HUES6 (cell line): ENCODE measurements at regions not wholly inside any gene's neighbourhood (a gene's known extent, or its start where the extent isn't known, plus 50 kb on each side); places are given as distances from the start of the nearest gene placed in this dataset.

Experiments
- H3K27ac ChIP-seq: 2 replicates; pipeline ENCODE4 v1.7.0; 2013; ENCODE audit warnings: low read depth, mild to moderate bottlenecking, low read length, inconsistent platforms
- H3K27me3 ChIP-seq: 2 replicates; pipeline ENCODE4 v1.6.1; 2013; ENCODE audit warnings: low read length; ENCODE audit not compliant: control insufficient read depth, insufficient read depth
- H3K36me3 ChIP-seq: 2 replicates; pipeline ENCODE4 v1.6.1; 2013; ENCODE audit warnings: low read length; ENCODE audit not compliant: control insufficient read depth, insufficient read depth
- H3K4me1 ChIP-seq: 2 replicates; pipeline ENCODE4 v1.6.1; 2013; ENCODE audit warnings: low read length; ENCODE audit not compliant: control insufficient read depth, insufficient read depth
- H3K4me3 ChIP-seq: 2 replicates; pipeline ENCODE4 v1.5.1; 2013; ENCODE audit warnings: low read depth, low read length
- H3K9ac ChIP-seq: one replicate; pipeline ENCODE4 v1.6.1; 2013; ENCODE audit warnings: mild to moderate bottlenecking, low read length
- H3K9me3 ChIP-seq: 2 replicates; pipeline ENCODE4 v1.6.1; 2013; ENCODE audit warnings: low read depth, low read length; ENCODE audit not compliant: control insufficient read depth, insufficient read depth

DNA sequence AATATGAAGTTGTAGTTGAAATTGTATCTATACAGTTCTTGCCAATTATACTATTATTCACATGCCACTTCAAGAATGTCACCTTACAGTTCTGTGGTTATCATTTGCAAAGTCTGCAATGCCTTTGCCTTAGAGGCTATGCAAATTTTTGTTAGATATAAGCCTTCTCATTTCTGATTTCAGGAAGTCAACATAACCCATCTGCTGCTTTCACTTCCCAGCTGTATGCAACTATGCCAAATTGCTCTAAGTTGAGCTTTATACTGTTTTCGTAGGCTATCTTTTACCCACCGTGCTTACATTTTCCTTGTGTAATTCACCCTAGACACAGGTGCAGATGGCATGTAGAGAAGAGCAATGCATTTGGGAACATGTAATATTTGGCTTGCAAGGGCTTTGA, 1083.0 kb downstream of the CDH9 start:
- H3K4me3 ChIP-seq: no peak overlapping the region
- no peaks in the 10 kb centered on the region for H3K4me1 ChIP-seq
- H3K9me3 ChIP-seq: no peaks in the 10 kb centered on the region
- no peaks in the 10 kb centered on the region for H3K36me3 ChIP-seq
- no peak overlapping the region for H3K9ac ChIP-seq
- no peaks in the 10 kb centered on the region for H3K27me3 ChIP-seq
- no peak overlapping the region for H3K27ac ChIP-seq

- no peaks in the 10 kb centered on the region for H3K36me3 ChIP-seq
These were observed 1087.7 kb downstream of the CDH9 start for GRCh38 chr5:25950681-25951080.

DNA sequence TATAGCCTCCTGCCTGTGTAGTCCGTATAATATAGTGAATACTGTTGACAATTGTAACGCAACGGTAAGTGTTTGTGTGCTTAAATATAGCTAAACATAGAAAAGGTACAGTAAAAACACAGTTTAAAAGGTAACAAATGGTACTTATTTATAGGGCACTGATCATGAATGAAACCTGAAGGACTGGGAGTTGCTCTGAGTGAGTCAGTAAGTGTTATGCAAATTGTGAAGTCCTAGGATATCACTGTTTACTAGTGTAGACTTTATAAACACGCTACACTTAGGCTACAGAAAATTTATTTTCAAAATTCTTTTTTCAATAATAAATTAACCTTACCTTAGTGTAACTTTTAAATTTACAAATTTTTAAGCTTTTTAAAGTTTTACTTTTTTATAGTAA, 1090.1 kb downstream of the CDH9 start:
- no peaks in the 10 kb centered on the region for H3K27me3 ChIP-seq
- H3K4me1 ChIP-seq: no peaks in the 10 kb centered on the region
- H3K9me3 ChIP-seq: no peaks in the 10 kb centered on the region
- no peak overlapping the region for H3K27ac ChIP-seq
- no peak overlapping the region for H3K4me3 ChIP-seq
- no peak overlapping the region for H3K9ac ChIP-seq
- no peaks in the 10 kb centered on the region for H3K36me3 ChIP-seq

More at GRCh38 chr5:25950681-25951080, 1087.7 kb downstream of the CDH9 start:
- Histone ChIP-seq H3K27me3 (no peaks in the 10 kb centered on the region), H3K9me3 (no peaks in the 10 kb centered on the region), H3K4me3 (no peak overlapping the region), H3K27ac (no peak overlapping the region), H3K9ac (no peak overlapping the region), H3K4me1 (no peaks in the 10 kb centered on the region)

GRCh38 chr5:25944786-25945185, 1093.6 kb downstream of the CDH9 start:
- Histone ChIP-seq H3K27me3 (no peaks in the 10 kb centered on the region), H3K36me3 (no peaks in the 10 kb centered on the region), H3K4me1 (no peaks in the 10 kb centered on the region), H3K9ac (no peak overlapping the region), H3K27ac (no peak overlapping the region), H3K9me3 (no peaks in the 10 kb centered on the region), H3K4me3 (no peak overlapping the region)

DNA sequence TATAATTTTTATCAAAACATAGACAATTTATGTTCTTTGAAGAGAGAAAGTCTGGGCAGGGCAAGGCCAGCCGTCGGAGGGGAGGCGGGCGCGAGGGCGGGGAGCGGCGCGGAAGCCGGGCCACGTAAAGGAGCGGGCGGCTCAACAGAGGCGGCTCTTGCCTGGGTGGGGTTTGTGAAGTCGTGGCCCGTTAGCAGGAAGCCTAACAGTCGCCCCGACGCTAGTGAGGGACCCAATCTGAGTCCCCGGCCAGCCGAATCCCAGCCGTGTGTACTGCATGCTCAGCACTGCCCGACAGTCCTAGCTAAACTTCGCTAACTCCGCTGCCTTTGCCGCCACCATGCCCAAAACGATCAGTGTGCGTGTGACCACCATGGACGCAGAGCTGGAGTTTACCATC, 1129.2 kb downstream of the CDH9 start:
- Histone ChIP-seq H3K4me1 (no peaks in the 10 kb centered on the region), H3K9ac (no peak overlapping the region), H3K9me3 (no peaks in the 10 kb centered on the region), H3K27me3 (no peaks in the 10 kb centered on the region), H3K36me3 (no peaks in the 10 kb centered on the region), H3K27ac (no peak overlapping the region), H3K4me3 (no peak overlapping the region)

GRCh38 chr5:25905646-25906045, 1132.7 kb downstream of the CDH9 start:
- H3K9me3 ChIP-seq: no peaks in the 10 kb centered on the region
- no peak overlapping the region for H3K4me3 ChIP-seq
- H3K27ac ChIP-seq: no peak overlapping the region
- H3K9ac ChIP-seq: no peak overlapping the region
- no peaks in the 10 kb centered on the region for H3K36me3 ChIP-seq
- H3K4me1 ChIP-seq: no peaks in the 10 kb centered on the region
- no peaks in the 10 kb centered on the region for H3K27me3 ChIP-seq

DNA sequence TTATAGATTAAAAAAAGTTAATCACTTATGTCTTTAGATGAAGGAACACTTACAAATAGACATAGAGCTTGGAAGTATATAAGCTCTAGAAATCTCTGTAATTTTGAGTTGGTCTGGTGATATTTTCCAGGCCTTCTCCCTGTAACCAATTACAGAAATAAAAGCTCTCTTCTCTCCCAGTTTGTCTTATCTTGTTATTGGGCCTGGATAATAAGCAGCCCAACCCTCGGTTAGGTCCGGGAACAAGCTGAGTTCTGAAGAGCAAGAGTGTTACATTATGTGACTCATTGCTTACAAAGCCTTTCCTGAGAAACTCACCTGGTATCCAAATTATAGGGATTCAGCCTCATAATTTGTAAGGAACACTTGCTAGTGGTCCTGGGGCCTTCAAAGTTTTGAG, 1146.2 kb downstream of the CDH9 start:
- H3K4me1 ChIP-seq: 0 out of 2 replicates have a peak, but pooled peaks cover 5% of the 10 kb centered on the region
- no peaks in the 10 kb centered on the region for H3K36me3 ChIP-seq
- no peak overlapping the region for H3K27ac ChIP-seq
- H3K9ac ChIP-seq: no peak overlapping the region
- no peak overlapping the region for H3K4me3 ChIP-seq
- peaks cover 24% of the 10 kb centered on the region for H3K9me3 ChIP-seq
- no peaks in the 10 kb centered on the region for H3K27me3 ChIP-seq

DNA sequence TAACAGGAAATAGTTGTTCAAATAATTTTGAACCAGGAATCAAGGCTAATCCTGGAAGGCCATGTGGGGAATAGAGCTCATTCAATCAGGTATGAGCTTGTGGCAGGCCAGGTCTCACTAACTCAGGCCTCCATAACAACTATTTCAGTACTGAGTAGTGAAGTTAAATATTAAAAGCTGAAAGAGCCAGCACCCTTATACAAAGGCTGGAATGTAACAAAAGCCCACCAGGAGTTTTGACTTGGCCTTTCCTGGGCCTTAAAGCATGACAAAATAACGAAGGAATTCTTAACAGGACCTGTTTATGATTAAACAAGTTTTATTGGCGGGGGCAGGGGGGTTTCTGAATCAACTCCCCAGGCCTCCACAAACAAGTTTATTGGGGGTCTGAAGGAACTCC, 1146.7 kb downstream of the CDH9 start:
- H3K9me3 ChIP-seq: peaks cover 24% of the 10 kb centered on the region
- no peaks in the 10 kb centered on the region for H3K27me3 ChIP-seq
- H3K27ac ChIP-seq: peak overlapping the region; percentile 33; the same call in 1 of the 2 replicates
- 0 out of 2 replicates have a peak, but pooled peaks cover 5% of the 10 kb centered on the region for H3K4me1 ChIP-seq
- no peaks in the 10 kb centered on the region for H3K36me3 ChIP-seq
- no peak overlapping the region for H3K4me3 ChIP-seq
- H3K9ac ChIP-seq: no peak overlapping the region

- H3K4me3 ChIP-seq: no peak overlapping the region
- no peaks in the 10 kb centered on the region for H3K36me3 ChIP-seq
- no peak overlapping the region for H3K27ac ChIP-seq
- H3K27me3 ChIP-seq: no peaks in the 10 kb centered on the region
- no peaks in the 10 kb centered on the region for H3K4me1 ChIP-seq
- peaks cover 6% of the 10 kb centered on the region for H3K9me3 ChIP-seq
- H3K9ac ChIP-seq: no peak overlapping the region
These were observed 1156.9 kb downstream of the CDH9 start for GRCh38 chr5:25881318-25882036.

DNA sequence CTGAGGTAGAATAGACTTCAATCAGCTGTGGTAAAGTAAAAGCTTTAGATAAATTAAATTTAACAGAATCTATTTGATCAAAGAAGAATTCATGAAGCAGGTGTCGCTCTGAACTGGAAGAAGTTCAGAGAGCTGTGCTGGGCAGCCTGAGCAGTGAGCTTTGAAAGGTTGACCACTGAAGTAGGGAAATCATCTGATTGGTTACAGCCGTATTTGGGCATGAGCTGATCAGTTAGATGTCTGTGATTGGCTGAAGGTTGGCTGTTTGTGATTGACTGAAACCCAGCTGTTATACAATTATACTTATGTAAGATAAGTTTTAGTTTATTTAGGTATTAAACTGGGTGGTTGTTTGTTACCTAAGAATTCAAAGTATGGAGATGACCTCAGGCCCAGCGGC, 1174.6 kb downstream of the CDH9 start:
- Histone ChIP-seq H3K9me3 (peaks cover 14% of the 10 kb centered on the region), H3K9ac (no peak overlapping the region), H3K36me3 (no peaks in the 10 kb centered on the region), H3K27ac (no peak overlapping the region), H3K4me3 (no peak overlapping the region), H3K27me3 (no peaks in the 10 kb centered on the region), H3K4me1 (no peaks in the 10 kb centered on the region)

DNA sequence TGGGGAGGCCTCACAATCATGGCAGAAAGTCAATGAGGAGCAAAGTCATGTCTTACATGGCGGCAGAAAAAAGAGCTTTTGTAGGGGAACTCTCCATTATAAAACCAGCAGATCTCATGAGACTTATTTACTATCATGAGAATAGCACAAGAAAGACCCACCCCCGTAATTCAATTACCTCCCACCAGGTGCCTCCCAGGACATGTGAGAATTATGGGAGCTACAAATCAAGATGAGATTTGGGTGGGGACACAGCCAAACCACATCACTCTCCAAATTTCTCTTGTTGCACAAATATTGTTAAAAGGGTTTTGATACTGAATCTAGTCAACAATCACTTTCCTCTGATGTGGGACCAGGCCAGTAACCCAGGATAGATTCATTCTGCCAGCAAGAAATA, 1176.1 kb downstream of the CDH9 start:
- H3K27ac ChIP-seq: no peak overlapping the region
- H3K9me3 ChIP-seq: peaks cover 14% of the 10 kb centered on the region
- no peaks in the 10 kb centered on the region for H3K36me3 ChIP-seq
- no peak overlapping the region for H3K4me3 ChIP-seq
- no peaks in the 10 kb centered on the region for H3K27me3 ChIP-seq
- H3K9ac ChIP-seq: no peak overlapping the region
- H3K4me1 ChIP-seq: no peaks in the 10 kb centered on the region
